ENCODE measurements at regions not wholly inside any gene's neighbourhood (a gene's known extent, or its start where the extent isn't known, plus 50 kb on each side); places are given as distances from the start of the nearest gene placed in this dataset.

DNA sequence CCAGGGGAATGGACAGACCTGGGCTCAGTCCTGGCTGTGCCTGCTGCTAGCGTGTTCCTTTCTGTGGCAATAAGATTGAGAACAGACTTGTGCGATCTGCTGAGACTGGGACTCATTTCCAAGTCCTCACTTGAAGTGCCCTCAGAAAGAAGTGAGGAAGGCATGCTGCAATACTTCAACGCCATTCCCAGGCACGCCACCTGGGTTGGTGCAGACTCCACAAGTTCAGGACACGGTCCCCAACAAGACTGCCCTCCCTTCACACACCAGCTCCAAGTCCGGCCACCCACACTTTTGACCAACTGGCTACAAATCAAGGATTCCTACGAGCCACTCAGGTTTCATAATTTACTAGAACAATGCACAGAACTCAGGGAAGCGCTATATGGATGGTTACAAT lies 391.8 kb upstream of the SULF2 start:
- no peak for TF ChIP-seq CTCF (IDR thresholded peaks at IDR 0.05; ENCODE audit: low read length, missing control alignments)
- no peak overlapping the region for H3K4me3 ChIP-seq (replicated peaks; ENCODE audit: low read depth, low read length)
- no peak for DNase-seq (ENCODE audit: low read depth)

GRCh38 chr20:48176139-48176538 lies 390.9 kb upstream of the SULF2 start:
- no peak overlapping the region for H3K4me3 ChIP-seq (replicated peaks; ENCODE audit: low read depth, low read length)
- DNase-seq (ENCODE audit: low read depth) = no peak
- TF ChIP-seq CTCF (IDR thresholded peaks at IDR 0.05; ENCODE audit: low read length, missing control alignments) = no peak

- no peak for TF ChIP-seq CTCF (IDR thresholded peaks at IDR 0.05; ENCODE audit: low read length, missing control alignments)
- H3K4me3 ChIP-seq (replicated peaks; ENCODE audit: low read depth, low read length) = no peak overlapping the region
- DNase-seq (ENCODE audit: low read depth) = no peak
These were observed 390.0 kb upstream of the SULF2 start for GRCh38 chr20:48175261-48175660.

DNA sequence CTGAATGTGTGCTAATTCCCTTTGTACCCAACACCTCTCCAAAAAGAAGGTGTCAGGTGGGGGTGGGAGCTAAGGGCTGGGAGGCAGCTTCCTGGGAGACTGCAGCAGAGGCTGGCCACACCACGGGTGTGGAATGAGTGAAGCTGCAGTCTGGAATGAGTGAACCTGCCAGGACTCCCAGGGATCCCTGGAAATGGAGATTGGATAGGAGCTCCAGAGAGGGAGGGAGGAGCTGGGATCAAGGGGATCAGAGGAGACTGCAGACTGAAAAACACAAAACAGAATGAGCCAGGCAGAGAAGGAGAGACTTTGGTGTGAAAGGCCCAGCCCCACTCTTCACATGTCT lies 387.0 kb upstream of the SULF2 start:
- DNase-seq (ENCODE audit: low read depth) = no peak
- no peak for TF ChIP-seq CTCF (IDR thresholded peaks at IDR 0.05; ENCODE audit: low read length, missing control alignments)
- H3K4me3 ChIP-seq (replicated peaks; ENCODE audit: low read depth, low read length) = no peak overlapping the region

DNA sequence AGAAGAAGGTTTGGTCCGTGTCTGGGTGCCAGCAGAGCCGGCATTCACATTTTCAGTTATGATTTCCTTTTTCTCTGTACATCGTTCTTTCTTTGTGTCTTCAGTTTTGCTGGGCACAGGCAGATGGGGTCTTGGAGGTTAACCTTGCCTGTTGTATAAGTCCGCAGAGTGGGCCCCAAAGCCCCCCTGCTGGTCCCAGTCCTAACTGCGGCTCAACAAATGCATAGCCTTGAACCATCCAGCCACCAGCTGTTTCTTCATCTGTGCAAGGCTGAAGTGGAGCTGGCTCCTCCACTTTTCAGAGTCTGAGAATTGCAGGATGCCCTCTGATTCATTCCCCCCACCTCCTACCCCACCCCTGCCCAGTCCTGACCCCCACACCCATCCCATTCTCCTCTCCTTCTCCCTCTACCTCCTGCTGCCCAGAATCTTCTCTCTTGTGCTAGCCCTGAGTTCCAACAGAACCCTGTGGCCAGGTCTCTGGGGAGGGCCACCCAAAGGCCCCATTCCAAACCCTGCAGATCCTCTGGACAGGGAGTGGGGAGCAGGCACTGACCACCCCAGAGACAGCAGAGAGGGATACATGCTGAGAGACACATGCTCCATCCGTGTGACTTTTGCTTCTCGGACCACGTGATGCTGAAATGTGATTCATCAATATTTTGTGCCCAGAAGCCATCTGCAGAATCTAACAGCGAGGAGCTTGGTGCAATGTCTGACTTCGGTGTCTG lies 386.5 kb upstream of the SULF2 start:
- TF ChIP-seq CTCF (IDR thresholded peaks at IDR 0.05; ENCODE audit: low read length, missing control alignments) = no peak
- no peak overlapping the region for H3K4me3 ChIP-seq (replicated peaks; ENCODE audit: low read depth, low read length)
- no peak for DNase-seq (ENCODE audit: low read depth)

GRCh38 chr20:48171071-48171470 lies 385.8 kb upstream of the SULF2 start:
- DNase-seq (ENCODE audit: low read depth) = no peak
- no peak for TF ChIP-seq CTCF (IDR thresholded peaks at IDR 0.05; ENCODE audit: low read length, missing control alignments)

GRCh38 chr20:48170625-48171024 lies 385.3 kb upstream of the SULF2 start:
- no peak for TF ChIP-seq CTCF (IDR thresholded peaks at IDR 0.05; ENCODE audit: low read length, missing control alignments)
- DNase-seq (ENCODE audit: low read depth) = no peak
- no peak overlapping the region for H3K4me3 ChIP-seq (replicated peaks; ENCODE audit: low read depth, low read length)

More at GRCh38 chr20:48171071-48171470, 385.8 kb upstream of the SULF2 start:
- no peak overlapping the region for H3K4me3 ChIP-seq (replicated peaks; ENCODE audit: low read depth, low read length)

All from fibroblast of pulmonary artery (primary cell).